ENCODE measurements at regions not wholly inside any gene's neighbourhood (a gene's known extent, or its start where the extent isn't known, plus 50 kb on each side); places are given as distances from the start of the nearest gene placed in this dataset.
"Not testable (repeated sequence)": the region's sequence is repeated elsewhere in the genome, so short reads cannot be mapped to it uniquely, and the experiment has no call there.

- H3K27me3 ChIP-seq (ENCODE audit: insufficient read depth in 3 of 3, low read length in 2 of 3), result no peaks in the 10 kb centered on the region
- H3K4me1 ChIP-seq, result no peaks in the 10 kb centered on the region
- no peak overlapping the region for H3K4me3 ChIP-seq
- H3K27ac ChIP-seq, result no peak overlapping the region
- 95 to 100% (median 97%) methylated on average over 1 of the region's 1 CpG for WGBS, 3 donors
- TF ChIP-seq CTCF (IDR thresholded peaks at IDR 0.05), result no peak
- DNase-seq (no peak), ATAC-seq (no peak)
- intact Hi-C loops (cut with DNase I), result no loop called here
- no peaks in the 10 kb centered on the region for H3K36me3 ChIP-seq (ENCODE audit: insufficient read depth in 1 of 2, low read depth in 1 of 2)
- H3K9me3 ChIP-seq, result no peaks in the 10 kb centered on the region
Observed at GRCh38 chr7:12834782-12835181, 147.3 kb downstream of the ARL4A start.

GRCh38 chr7:12839508-12840153 lies 152.2 kb downstream of the ARL4A start:
- no peak overlapping the region for H3K4me3 ChIP-seq
- ATAC-seq (no peak), DNase-seq (no peak)
- WGBS, 3 donors, result 76 to 87% (median 85%) methylated on average over 11 of the region's 11 CpGs
- H3K36me3 ChIP-seq (ENCODE audit: insufficient read depth in 1 of 2, low read depth in 1 of 2), result no peaks in the 10 kb centered on the region
- no peaks in the 10 kb centered on the region for H3K9me3 ChIP-seq
- no peak overlapping the region for H3K27ac ChIP-seq
- H3K4me1 ChIP-seq, result no peaks in the 10 kb centered on the region
- TF ChIP-seq CTCF (IDR thresholded peaks at IDR 0.05), result no peak
- no peaks in the 10 kb centered on the region for H3K27me3 ChIP-seq (ENCODE audit: insufficient read depth in 3 of 3, low read length in 2 of 3)
- intact Hi-C loops (cut with DNase I), result no loop called here

GRCh38 chr7:12844732-12845131 lies 157.3 kb downstream of the ARL4A start:
- H3K4me1 ChIP-seq; H3K27ac ChIP-seq; H3K9me3 ChIP-seq; H3K4me3 ChIP-seq; intact Hi-C loops (cut with DNase I); H3K27me3 ChIP-seq (ENCODE audit: insufficient read depth in 3 of 3, low read length in 2 of 3); H3K36me3 ChIP-seq (ENCODE audit: insufficient read depth in 1 of 2, low read depth in 1 of 2); DNase-seq; ATAC-seq: not testable (repeated sequence)

GRCh38 chr7:12847001-12847400 lies 159.6 kb downstream of the ARL4A start:
- 91 to 97% (median 97%) methylated on average over 1 of the region's 1 CpG for WGBS, 3 donors
- H3K27me3 ChIP-seq (ENCODE audit: insufficient read depth in 3 of 3, low read length in 2 of 3), result no peaks in the 10 kb centered on the region
- H3K4me3 ChIP-seq, result no peak overlapping the region
- intact Hi-C loops (cut with DNase I), result no loop called here
- H3K9me3 ChIP-seq, result peaks cover 4% of the 10 kb centered on the region
- no peak for ATAC-seq
- no peak for TF ChIP-seq CTCF (IDR thresholded peaks at IDR 0.05)
- H3K27ac ChIP-seq, result no peak overlapping the region
- no peak for DNase-seq
- no peaks in the 10 kb centered on the region for H3K36me3 ChIP-seq (ENCODE audit: insufficient read depth in 1 of 2, low read depth in 1 of 2)
- no peaks in the 10 kb centered on the region for H3K4me1 ChIP-seq

GRCh38 chr7:12851142-12851541 lies 163.7 kb downstream of the ARL4A start:
- TF ChIP-seq CTCF (IDR thresholded peaks at IDR 0.05), result no peak
- no peaks in the 10 kb centered on the region for H3K27me3 ChIP-seq (ENCODE audit: insufficient read depth in 3 of 3, low read length in 2 of 3)
- no peaks in the 10 kb centered on the region for H3K4me1 ChIP-seq
- WGBS, 3 donors, result 85 to 92% (median 91%) methylated on average over 3 of the region's 3 CpGs
- H3K27ac ChIP-seq, result no peak overlapping the region
- ATAC-seq (no peak), DNase-seq (no peak)
- no peaks in the 10 kb centered on the region for H3K36me3 ChIP-seq (ENCODE audit: insufficient read depth in 1 of 2, low read depth in 1 of 2)
- no peak overlapping the region for H3K4me3 ChIP-seq
- peaks cover 4% of the 10 kb centered on the region for H3K9me3 ChIP-seq
- intact Hi-C loops (cut with DNase I), result no loop called here

All from psoas muscle (tissue), 7 donors.